ENCODE measurements at regions not wholly inside any gene's neighbourhood (a gene's known extent, or its start where the extent isn't known, plus 50 kb on each side); places are given as distances from the start of the nearest gene placed in this dataset.

GRCh38 chr17:73795730-73796129 is 151.5 kb upstream of the SDK2 start (continued):
- TF ChIP-seq ZBTB49 (CRISPR knock-in tag; IDR thresholded peaks at IDR 0.05; ENCODE audit: borderline replicate concordance) (no peak), GFI1 (CRISPR knock-in tag; IDR thresholded peaks at IDR 0.05; ENCODE audit: borderline replicate concordance) (0 out of 2 replicates have a peak, but pooled peaks have one; percentile 34), ZNF644 (CRISPR knock-in tag; IDR thresholded peaks at IDR 0.05; ENCODE audit: low read depth) (peak; percentile 67; the same call in 1 of the 2 replicates), ARID3A (IDR thresholded peaks at IDR 0.05; ENCODE audit: low read depth, low read length) (peak; percentile 89), ZBTB34 (CRISPR knock-in tag; IDR thresholded peaks at IDR 0.05) (0 out of 2 replicates have a peak, but pooled peaks have one; percentile 45), ZNF788 (CRISPR knock-in tag; IDR thresholded peaks at IDR 0.05; ENCODE audit: borderline replicate concordance) (no peak; the same call in 1 of the 2 replicates), ZNF503 (CRISPR knock-in tag; IDR thresholded peaks at IDR 0.05) (no peak), ZBTB7B (CRISPR knock-in tag; IDR thresholded peaks at IDR 0.05) (peak; percentile 66; the same call in 1 of the 2 replicates), HMG20B (CRISPR knock-in tag; conservative IDR thresholded peaks at IDR 0.05) (0 out of 2 replicates have a peak, but pooled peaks have one; percentile 48), SOX5 (CRISPR knock-in tag; IDR thresholded peaks at IDR 0.05; ENCODE audit: borderline replicate concordance) (peak; percentile 84), ZNF562 (CRISPR knock-in tag; IDR thresholded peaks at IDR 0.05; ENCODE audit: borderline replicate concordance) (no peak), ZNF747 (CRISPR knock-in tag; IDR thresholded peaks at IDR 0.05; ENCODE audit: borderline replicate concordance) (no peak), TEAD3 (CRISPR knock-in tag; optimal IDR thresholded peaks at IDR 0.05; ENCODE audit: borderline replicate concordance) (peak; percentile 90), CHD4 (IDR thresholded peaks at IDR 0.05; ENCODE audit: borderline replicate concordance, low read length) (peak; percentile 23; the same call in 1 of the 2 replicates), SOX13 (IDR thresholded peaks at IDR 0.05) (0 out of 2 replicates have a peak, but pooled peaks have one; percentile 69), SOX13 (CRISPR knock-in tag; conservative IDR thresholded peaks at IDR 0.05 in 1 of 2, IDR thresholded peaks at IDR 0.05 in 1 of 2) (peak in 1 of 2 experiments; percentile 89; a peak in 2 of 4 replicates), ZNF337 (CRISPR knock-in tag; IDR thresholded peaks at IDR 0.05; ENCODE audit: borderline replicate concordance, low read depth) (no peak), ZNF75D (CRISPR knock-in tag; IDR thresholded peaks at IDR 0.05; ENCODE audit: borderline replicate concordance) (no peak), GATAD1 (CRISPR knock-in tag; IDR thresholded peaks at IDR 0.05) (peak; percentile 43; the same call in 1 of the 2 replicates), ZMYM3 (CRISPR knock-in tag; IDR thresholded peaks at IDR 0.05) (0 out of 2 replicates have a peak, but pooled peaks have one; percentile 42), HOMEZ (CRISPR knock-in tag; IDR thresholded peaks at IDR 0.05; ENCODE audit: low read depth) (peak; percentile 68; the same call in 1 of the 2 replicates), KLF16 (CRISPR knock-in tag; IDR thresholded peaks at IDR 0.05) (peak in 1 of 2 experiments; percentile 27; a peak in 1 of 4 replicates)

Data from HepG2 (cell line).